Epithelial cell of esophagus (primary cell): ENCODE measurements at regions not wholly inside any gene's neighbourhood (a gene's known extent, or its start where the extent isn't known, plus 50 kb on each side); places are given as distances from the start of the nearest gene placed in this dataset.

Experiments used
- DNase-seq: peaks from one replicate; pipeline ENCODE4 v3.0.0; 2010; ENCODE audit warnings: low read depth
- H3K4me3 ChIP-seq: 2 replicates; pipeline ENCODE4 v1.5.1; 2011; ENCODE audit warnings: mild to moderate bottlenecking, low read length, control low read depth
- TF ChIP-seq, protein P1 (sequence below): IDR thresholded peaks from 2 replicates; pipeline ENCODE4 v1.5.1; 2011; ENCODE audit warnings: low read depth, mild to moderate bottlenecking, low read length, control low read depth, inconsistent platforms; ENCODE audit not compliant: insufficient read depth; ENCODE audit errors: missing control alignments

DNA sequence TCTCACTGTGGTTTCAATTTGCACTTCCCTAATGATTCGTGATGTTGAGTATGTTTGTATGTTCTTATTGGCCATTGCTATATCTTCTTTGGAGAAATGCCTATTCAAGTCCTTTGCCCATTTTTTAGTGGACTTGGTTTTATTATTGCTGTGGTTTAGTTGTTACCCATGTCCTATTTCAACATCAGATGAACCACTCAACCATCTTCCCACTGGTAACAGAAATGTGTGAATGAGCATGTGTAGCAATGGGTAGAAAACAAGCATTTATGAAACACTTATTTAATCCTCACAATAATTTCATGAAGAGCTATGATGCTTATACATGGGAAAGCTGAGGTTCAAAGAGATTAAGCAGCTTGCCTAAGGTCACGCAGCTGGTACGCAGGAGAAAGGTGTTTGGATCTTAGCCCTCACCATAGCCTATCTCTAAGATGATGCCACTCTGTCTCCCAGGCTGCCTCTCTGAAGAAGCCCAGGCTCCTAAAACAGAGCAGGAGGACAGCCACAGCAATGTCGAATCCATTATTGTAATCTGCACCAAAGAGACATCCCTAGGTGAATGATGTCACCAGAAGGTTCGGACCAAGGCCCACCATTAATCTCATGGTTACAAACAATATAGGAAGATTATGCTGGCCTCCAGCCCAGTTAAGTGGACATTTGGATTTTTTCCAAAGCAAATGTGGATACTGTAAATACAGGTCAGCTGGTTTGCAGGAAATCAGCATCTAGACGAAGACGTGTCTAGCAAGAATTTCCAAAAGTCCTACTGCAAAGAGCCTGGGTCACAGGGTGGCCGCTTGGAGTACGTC, 447.6 kb upstream of the ZMIZ1 start:
- TF ChIP-seq, protein P1, sequence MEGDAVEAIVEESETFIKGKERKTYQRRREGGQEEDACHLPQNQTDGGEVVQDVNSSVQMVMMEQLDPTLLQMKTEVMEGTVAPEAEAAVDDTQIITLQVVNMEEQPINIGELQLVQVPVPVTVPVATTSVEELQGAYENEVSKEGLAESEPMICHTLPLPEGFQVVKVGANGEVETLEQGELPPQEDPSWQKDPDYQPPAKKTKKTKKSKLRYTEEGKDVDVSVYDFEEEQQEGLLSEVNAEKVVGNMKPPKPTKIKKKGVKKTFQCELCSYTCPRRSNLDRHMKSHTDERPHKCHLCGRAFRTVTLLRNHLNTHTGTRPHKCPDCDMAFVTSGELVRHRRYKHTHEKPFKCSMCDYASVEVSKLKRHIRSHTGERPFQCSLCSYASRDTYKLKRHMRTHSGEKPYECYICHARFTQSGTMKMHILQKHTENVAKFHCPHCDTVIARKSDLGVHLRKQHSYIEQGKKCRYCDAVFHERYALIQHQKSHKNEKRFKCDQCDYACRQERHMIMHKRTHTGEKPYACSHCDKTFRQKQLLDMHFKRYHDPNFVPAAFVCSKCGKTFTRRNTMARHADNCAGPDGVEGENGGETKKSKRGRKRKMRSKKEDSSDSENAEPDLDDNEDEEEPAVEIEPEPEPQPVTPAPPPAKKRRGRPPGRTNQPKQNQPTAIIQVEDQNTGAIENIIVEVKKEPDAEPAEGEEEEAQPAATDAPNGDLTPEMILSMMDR, result no peak
- no peak overlapping the region for H3K4me3 ChIP-seq
- DNase-seq, result no peak

DNA sequence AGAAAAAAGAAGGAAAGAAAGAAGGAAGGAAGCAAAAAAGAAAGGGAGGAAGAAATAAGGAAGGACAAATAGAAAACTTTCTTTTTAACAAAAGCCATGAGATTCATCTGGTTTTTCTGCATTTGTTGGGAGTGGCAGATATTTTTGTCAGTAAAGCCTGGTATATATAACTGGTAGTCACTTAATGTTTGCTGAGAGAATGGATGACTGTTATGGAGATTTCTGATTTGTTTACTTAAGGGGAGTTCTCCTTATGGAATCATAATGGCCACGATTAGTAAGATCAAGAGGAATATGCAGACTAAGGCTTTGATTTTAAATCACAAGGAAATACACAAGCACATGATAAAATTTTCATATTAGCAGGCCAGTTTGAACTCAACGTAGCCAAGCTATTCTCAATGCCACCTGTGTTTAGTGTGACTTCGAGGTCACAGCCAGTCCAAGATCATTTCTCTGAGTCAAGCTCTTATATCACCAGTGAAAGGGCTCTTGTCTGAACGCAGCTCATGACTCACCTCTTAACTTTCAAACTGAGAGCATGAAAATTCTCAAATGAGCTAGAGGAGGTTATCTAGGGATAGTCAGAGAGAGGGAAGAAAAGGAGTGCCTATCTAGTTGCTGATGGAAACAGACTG, 445.1 kb upstream of the ZMIZ1 start:
- DNase-seq, result peak; percentile 73
- TF ChIP-seq, protein P1, result no peak

DNA sequence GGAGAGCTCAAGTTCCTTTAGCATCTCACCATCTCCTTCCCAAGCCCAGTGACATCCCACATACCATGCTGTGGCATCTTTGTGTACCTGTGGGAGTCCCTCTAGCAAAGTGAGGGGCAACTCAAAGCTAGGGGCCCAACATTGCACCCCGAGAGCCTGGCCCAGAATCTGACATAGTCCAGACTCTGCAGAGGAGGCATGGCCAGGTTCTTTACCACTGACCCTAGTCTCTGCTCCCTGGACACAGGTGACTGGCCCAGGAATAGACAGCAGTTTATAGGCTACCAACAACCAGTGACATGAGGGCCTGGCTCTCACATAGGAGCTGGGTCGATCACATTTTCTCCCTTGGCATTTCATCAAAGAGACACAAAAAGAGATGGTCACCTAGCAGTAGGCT, 444.0 kb upstream of the ZMIZ1 start:
- no peak overlapping the region for H3K4me3 ChIP-seq
- DNase-seq, result no peak
- TF ChIP-seq, protein P1, result no peak

More for the DNA sequence above, 445.1 kb upstream of the ZMIZ1 start:
- H3K4me3 ChIP-seq, result no peak overlapping the region

DNA sequence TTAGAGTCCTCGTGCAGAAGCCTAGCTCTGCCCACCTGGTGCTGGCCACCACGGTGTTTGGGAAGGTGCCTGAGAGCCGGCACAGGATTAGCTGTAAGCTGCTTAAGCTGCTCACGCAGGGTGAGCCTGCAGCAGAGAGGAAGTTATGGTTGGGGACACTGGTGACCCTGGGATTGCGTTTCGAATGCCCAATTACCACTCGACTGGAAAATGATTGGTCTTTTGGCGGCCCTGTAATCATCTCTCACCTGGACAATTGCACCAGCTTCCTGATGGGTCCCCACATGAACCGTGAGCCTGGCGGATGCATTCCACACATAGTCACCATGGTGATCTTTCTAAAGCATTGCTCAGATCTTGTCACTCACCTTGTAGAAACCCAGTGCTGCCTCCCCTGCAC, 442.3 kb upstream of the ZMIZ1 start:
- DNase-seq, result no peak
- TF ChIP-seq, protein P1, result no peak
- H3K4me3 ChIP-seq, result no peak overlapping the region

DNA sequence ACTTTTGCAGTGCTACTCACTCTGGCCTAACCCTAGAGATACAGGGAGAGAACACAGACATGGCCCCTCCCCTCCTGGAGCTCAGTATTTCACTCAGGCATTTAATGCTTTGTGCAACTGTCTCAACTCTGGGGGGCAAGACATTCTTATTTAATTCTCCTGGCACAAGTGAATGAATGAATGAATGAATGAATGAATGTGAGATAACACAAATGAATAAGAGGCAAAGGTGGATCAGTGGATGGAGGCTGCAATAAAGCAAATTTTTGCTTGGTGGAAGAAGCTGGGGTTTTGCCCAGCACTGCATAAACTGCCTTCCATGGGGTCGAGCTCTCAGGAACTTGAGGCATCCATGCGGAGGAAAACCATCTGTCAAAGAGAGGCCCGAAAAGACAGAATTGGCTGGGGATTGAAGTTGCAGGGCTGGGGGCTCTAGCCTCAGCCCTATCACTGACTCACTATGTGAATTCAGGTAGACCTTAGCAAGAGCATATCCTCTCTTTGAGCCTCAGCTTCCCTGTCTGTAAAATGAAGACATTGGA, 441.4 kb upstream of the ZMIZ1 start:
- TF ChIP-seq, protein P1, result no peak
- no peak for DNase-seq
- H3K4me3 ChIP-seq, result no peak overlapping the region

DNA sequence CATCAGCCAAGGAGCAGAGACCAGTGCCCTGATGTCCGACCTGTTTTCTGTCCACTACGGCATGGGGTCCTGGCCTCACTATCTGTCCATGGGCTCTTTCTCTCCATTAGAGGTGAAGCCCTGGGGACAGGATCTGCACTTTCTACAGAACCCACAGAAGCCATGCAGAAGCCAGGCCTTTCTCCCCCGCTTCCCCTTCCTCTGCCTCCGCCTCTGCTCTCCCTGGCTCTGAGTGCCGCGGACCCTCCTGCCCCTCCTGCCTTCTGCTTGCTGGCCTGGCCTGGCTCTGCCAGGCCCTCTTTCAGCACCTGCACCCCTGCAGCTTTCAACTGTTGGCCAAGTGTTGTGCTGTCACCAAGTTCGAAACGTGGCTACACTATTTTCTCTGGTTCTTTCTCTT, 439.8 kb upstream of the ZMIZ1 start:
- no peak overlapping the region for H3K4me3 ChIP-seq
- TF ChIP-seq, protein P1, result no peak
- no peak for DNase-seq
